Ovary (tissue), 7 donors: ENCODE measurements at regions not wholly inside any gene's neighbourhood (a gene's known extent, or its start where the extent isn't known, plus 50 kb on each side); places are given as distances from the start of the nearest gene placed in this dataset.

ENCODE experiments used
- DNase-seq, 5 donors: peaks; one replicate each; pipeline ENCODE4 v3.0.0-alpha.2; 2019 to 2020
- H3K27ac ChIP-seq, 2 donors: fragments of 200-600 bp; one replicate each; pipeline versions ENCODE4 v1.5.1 to v1.8.0; 2019 to 2022
- H3K27me3 ChIP-seq: fragments of 200-600 bp; one replicate; pipeline ENCODE4 v1.8.0; 2022
- H3K36me3 ChIP-seq: fragments of 200-600 bp; sonication (generic); one replicate; pipeline ENCODE4 v1.5.1; 2019
- H3K4me1 ChIP-seq: one replicate; pipeline ENCODE4 v1.8.1; 2013; ENCODE audit warnings: mild to moderate bottlenecking, moderate library complexity; ENCODE audit not compliant: insufficient read depth
- H3K4me3 ChIP-seq: fragments of 200-600 bp; sonication (generic); one replicate; pipeline ENCODE4 v1.5.1; 2017
- H3K9me3 ChIP-seq, 2 donors: fragments of 200-600 bp in 1 of 2; sonication (generic) in 1 of 2; one replicate each; pipeline versions ENCODE4 v1.5.1 to v1.8.1; 2013 to 2019; ENCODE audit warnings: mild to moderate bottlenecking in 1 of 2, moderate library complexity in 1 of 2
- CTCF ChIP-seq, 3 donors: fragments of 450-650 bp in 2 of 3; fragments of 200-600 bp in 1 of 3; IDR thresholded peaks; one replicate each; pipeline versions ENCODE4 v1.5.1 to v1.8.0; 2016 to 2022; ENCODE audit warnings: antibody characterized with exemption in 3 of 3, mild to moderate bottlenecking in 1 of 3
- EP300 ChIP-seq: sonication (generic); formaldehyde crosslinking; IDR thresholded peaks from one replicate; pipeline ENCODE4 v1.6.1; 2017; ENCODE audit warnings: antibody characterized with exemption
- POLR2A ChIP-seq: fragments of 450-650 bp; IDR thresholded peaks from one replicate; pipeline ENCODE4 v1.6.1; 2017; ENCODE audit warnings: antibody characterized with exemption, mild to moderate bottlenecking, moderate library complexity
- WGBS, 3 donors: extraction: QIAGEN DNeasy Blood & Tissue Kit in 1 of 3; methylation state at CpG; one replicate each; pipeline versions ENCODE4 v1.1.5 to v1.1.7; 2013 to 2017; 5-methylcytosine and 5-hydroxymethylcytosine counted together
- intact Hi-C, 4 donors: fragments of 100-400 bp; cut with DNase I; formaldehyde crosslinking; loops; one replicate each; pipeline versions ENCODE4 v1.11.0 to v1.15.1; 2022 to 2023
- donor health status: DM: no; HTN: no; CAD: no; lungs with moderate emphysema.
- donor health status: DM: no; HTN: no; CAD: no.
- donor health status: Bipolar disorder and iron deficiency.
- donor health status: DM: no; HTN: no; CAD: no.
- donor health status: DM: yes; HTN: yes; CAD: no.

DNA sequence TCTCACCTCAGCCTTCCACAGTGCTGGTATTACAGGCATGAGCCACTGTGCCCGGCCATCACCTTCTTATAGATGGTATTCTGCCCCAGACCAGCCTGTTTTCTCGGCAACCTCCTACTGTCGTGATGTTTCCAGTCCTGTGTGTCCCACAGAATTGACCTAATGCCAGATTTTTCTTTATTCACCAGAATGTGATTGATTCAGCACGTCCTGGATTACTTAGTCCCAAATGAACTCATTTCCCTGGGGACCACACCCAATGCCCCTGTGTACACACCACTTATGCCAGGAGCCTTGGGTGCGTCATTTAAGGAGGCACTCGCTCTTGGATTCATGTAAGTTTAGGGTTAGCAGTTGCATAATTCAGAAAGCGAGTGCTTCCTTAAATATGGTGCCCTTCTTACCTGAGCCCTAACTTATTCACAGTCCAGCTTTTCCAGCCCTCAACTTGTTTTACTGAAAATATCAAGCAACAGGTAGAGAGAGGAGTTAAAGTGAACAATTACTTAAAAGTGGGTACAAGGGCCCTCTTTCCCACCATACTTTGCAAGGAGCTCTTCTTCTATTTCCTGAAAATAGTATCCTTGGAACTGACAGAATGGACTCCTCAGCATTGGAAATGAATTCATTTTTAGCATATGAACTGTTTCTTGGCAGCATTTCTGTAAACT lies 64.6 kb upstream of the UBE2E1 start:
- H3K27me3 ChIP-seq, result no peaks in the 10 kb centered on the region
- H3K9me3 ChIP-seq, result no peaks in the 10 kb centered on the region
- no peaks in the 10 kb centered on the region for H3K4me1 ChIP-seq
- no peak overlapping the region for H3K27ac ChIP-seq
- no peak overlapping the region for H3K4me3 ChIP-seq
- DNase-seq, result no peak
- WGBS, 3 donors, result 84 to 86% (median 85%) methylated on average over 7 of the region's 7 CpGs
- no peaks in the 10 kb centered on the region for H3K36me3 ChIP-seq
- no peak for TF ChIP-seq CTCF (IDR thresholded peaks at IDR 0.05)
- TF ChIP-seq POLR2A, result no peak
- no peak for TF ChIP-seq EP300
- intact Hi-C loops, result no loop called here

GRCh38 chr3:23743141-23743784 lies 62.5 kb upstream of the UBE2E1 start:
- TF ChIP-seq POLR2A (no peak), CTCF (IDR thresholded peaks at IDR 0.05) (no peak), EP300 (no peak)
- H3K36me3 ChIP-seq, result no peaks in the 10 kb centered on the region
- no peaks in the 10 kb centered on the region for H3K9me3 ChIP-seq
- no peak overlapping the region for H3K4me3 ChIP-seq
- peaks cover 2% of the 10 kb centered on the region for H3K4me1 ChIP-seq
- no peak for DNase-seq
- intact Hi-C loops, result no loop called here
- H3K27me3 ChIP-seq, result no peaks in the 10 kb centered on the region
- 70 to 76% (median 72%) methylated on average over 24 of the region's 24 CpGs for WGBS, 3 donors
- H3K27ac ChIP-seq, result no peak overlapping the region

DNA sequence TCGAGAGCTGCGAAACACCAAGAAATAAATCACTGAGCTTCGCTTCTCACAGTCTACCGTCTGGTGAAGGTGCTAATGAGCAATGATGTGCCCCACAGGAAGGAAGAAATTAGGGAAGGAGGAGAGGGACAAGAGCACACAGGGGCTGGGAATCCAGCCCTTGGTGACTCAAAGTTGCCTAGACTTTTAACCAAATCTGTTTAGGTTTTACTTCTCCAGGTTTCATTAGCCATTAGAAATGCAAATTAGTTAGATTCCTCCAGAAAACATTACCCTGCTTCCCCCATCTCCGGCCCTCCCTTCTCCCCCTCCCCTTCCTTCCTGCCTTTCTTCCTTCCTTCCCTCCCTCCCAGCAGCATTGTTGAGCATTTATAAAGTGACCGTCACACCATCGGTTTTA lies 59.3 kb upstream of the UBE2E1 start:
- no peaks in the 10 kb centered on the region for H3K27me3 ChIP-seq
- 83 to 85% (median 85%) methylated on average over 7 of the region's 7 CpGs for WGBS, 3 donors
- TF ChIP-seq POLR2A, result no peak
- TF ChIP-seq CTCF (IDR thresholded peaks at IDR 0.05), result no peak
- TF ChIP-seq EP300, result no peak
- H3K9me3 ChIP-seq, result no peaks in the 10 kb centered on the region
- peaks cover 6% of the 10 kb centered on the region for H3K4me1 ChIP-seq
- DNase-seq, result no peak
- no peak overlapping the region for H3K27ac ChIP-seq
- H3K4me3 ChIP-seq, result no peak overlapping the region
- H3K36me3 ChIP-seq, result no peaks in the 10 kb centered on the region
- intact Hi-C loops, result no loop called here

DNA sequence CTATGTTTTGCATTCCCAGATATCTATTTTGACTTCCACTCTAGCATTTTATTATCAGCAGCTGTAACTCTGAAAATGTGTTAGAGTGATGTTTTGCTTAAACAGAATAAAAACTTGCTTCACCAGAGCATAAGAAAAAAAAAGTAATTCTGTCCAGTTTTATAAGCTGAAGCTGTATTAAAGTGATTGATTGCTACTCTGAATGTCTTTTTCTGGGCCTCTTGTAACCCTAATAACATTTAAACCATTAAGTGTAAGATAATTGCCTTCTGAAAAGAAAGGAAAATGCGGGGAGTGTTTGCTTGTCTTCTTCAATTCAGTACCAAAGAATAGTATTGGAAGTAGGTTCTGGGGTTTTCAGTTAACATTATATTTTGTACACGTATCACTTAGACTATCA lies 57.9 kb upstream of the UBE2E1 start:
- H3K9me3 ChIP-seq, result no peaks in the 10 kb centered on the region
- TF ChIP-seq CTCF (IDR thresholded peaks at IDR 0.05), result no peak
- TF ChIP-seq EP300, result no peak
- TF ChIP-seq POLR2A, result no peak
- 21 to 49% (median 27%) methylated on average over 2 of the region's 2 CpGs for WGBS, 3 donors
- no peak overlapping the region for H3K27ac ChIP-seq
- no peaks in the 10 kb centered on the region for H3K27me3 ChIP-seq
- no peak for DNase-seq
- intact Hi-C loops, result no loop called here
- no peaks in the 10 kb centered on the region for H3K36me3 ChIP-seq
- no peak overlapping the region for H3K4me3 ChIP-seq
- H3K4me1 ChIP-seq, result peaks cover 7% of the 10 kb centered on the region
